ENCODE measurements at regions not wholly inside any gene's neighbourhood (a gene's known extent, or its start where the extent isn't known, plus 50 kb on each side); places are given as distances from the start of the nearest gene placed in this dataset.

GRCh38 chr2:62339413-62339812 lies 143.5 kb downstream of the B3GNT2 start:
- Histone ChIP-seq H3K9ac (ENCODE audit: low read length) (no peak overlapping the region), H3K9me2 (ENCODE audit: insufficient read depth) (no peaks in the 10 kb centered on the region), H3K4me1 (ENCODE audit: control insufficient read depth in 1 of 2, insufficient read depth in 2 of 2, low read length in 2 of 2) (peaks cover 0 to 9% of the 10 kb centered on the region in 2 experiments; a peak in 3 of 4 replicates), H3K4me3 (replicated peaks in 1 of 2; ENCODE audit: low read depth in 1 of 2, low read length in 2 of 2) (no peak overlapping the region), H3K79me2 (ENCODE audit: insufficient read depth, low read length) (no peaks in the 10 kb centered on the region), H3K27ac (ENCODE audit: low read depth, low read length) (no peak overlapping the region), H3K9me3 (ENCODE audit: control insufficient read depth in 1 of 2, insufficient read depth in 1 of 2, low read depth in 1 of 2, low read length in 2 of 2) (no peaks in the 10 kb centered on the region), H4K20me1 (ENCODE audit: insufficient read depth) (no peaks in the 10 kb centered on the region), H3K4me2 (ENCODE audit: low read length) (no peak overlapping the region), H2AFZ (ENCODE audit: low read depth, low read length, poor library complexity, severe bottlenecking) (no peak overlapping the region), H3K27me3 (ENCODE audit: insufficient read depth, low read length) (no peaks in the 10 kb centered on the region), H3K36me3 (ENCODE audit: control insufficient read depth in 1 of 2, insufficient read depth in 2 of 2, low read length in 2 of 2) (no peaks in the 10 kb centered on the region)
- POLR2A ChIA-PET = no interaction called here
- BruUV-seq (replicated peaks) = no TSS peak
- ATAC-seq = peak; percentile 66; the same call in 1 of the 2 replicates
- intact Hi-C loops (cut with micrococcal nuclease) = no loop called here
- TF ChIP-seq RAD21 (IDR thresholded peaks at IDR 0.05; ENCODE audit: low read depth) = peak; percentile 25; the same call in 1 of the 2 replicates
- 0 out of 6 replicates have a peak, but pooled peaks of 1 of the 3 experiments have one; percentile 5 for TF ChIP-seq CTCF (IDR thresholded peaks at IDR 0.05 in 2 of 3, conservative IDR thresholded peaks at IDR 0.05 in 1 of 3; ENCODE audit: borderline replicate concordance in 1 of 3, insufficient read depth in 1 of 3, low read depth in 2 of 3, low read length in 2 of 3)
- no peak for TF ChIP-seq MAX (IDR thresholded peaks at IDR 0.05)
- RAD21 ChIA-PET (ENCODE audit: low non-redundant PET in 1 of 2, low total read pairs in 2 of 2, uncharacterized antibody in 2 of 2, unreplicated experiment in 2 of 2) = no interaction called here
- DNase-seq (ENCODE audit: low read depth, low spot score) = no peak
- CTCF ChIA-PET = no interaction called here

- no peak overlapping the region for H3K27ac ChIP-seq (ENCODE audit: low read depth, low read length)
- H3K36me3 ChIP-seq (ENCODE audit: control insufficient read depth in 1 of 2, insufficient read depth in 2 of 2, low read length in 2 of 2) = no peaks in the 10 kb centered on the region
- ChIA-PET CTCF (no interaction called here), RAD21 (ENCODE audit: low non-redundant PET in 1 of 2, low total read pairs in 2 of 2, uncharacterized antibody in 2 of 2, unreplicated experiment in 2 of 2) (no interaction called here), POLR2A (no interaction called here)
- no peak overlapping the region for H3K4me2 ChIP-seq (ENCODE audit: low read length)
- H3K4me3 ChIP-seq (replicated peaks in 1 of 2; ENCODE audit: low read depth in 1 of 2, low read length in 2 of 2) = no peak overlapping the region
- H2AFZ ChIP-seq (ENCODE audit: low read depth, low read length, poor library complexity, severe bottlenecking) = no peak overlapping the region
- intact Hi-C loops (cut with micrococcal nuclease) = no loop called here
- H4K20me1 ChIP-seq (ENCODE audit: insufficient read depth) = no peaks in the 10 kb centered on the region
- no TSS peak for BruUV-seq (replicated peaks)
- DNase-seq (ENCODE audit: low read depth, low spot score) (no peak), ATAC-seq (no peak)
- no peak overlapping the region for H3K9ac ChIP-seq (ENCODE audit: low read length)
- H3K27me3 ChIP-seq (ENCODE audit: insufficient read depth, low read length) = no peaks in the 10 kb centered on the region
- H3K9me3 ChIP-seq (ENCODE audit: control insufficient read depth in 1 of 2, insufficient read depth in 1 of 2, low read depth in 1 of 2, low read length in 2 of 2) = no peaks in the 10 kb centered on the region
- H3K4me1 ChIP-seq (ENCODE audit: control insufficient read depth in 1 of 2, insufficient read depth in 2 of 2, low read length in 2 of 2) = peaks cover 0 to 9% of the 10 kb centered on the region in 2 experiments; a peak in 3 of 4 replicates
- H3K79me2 ChIP-seq (ENCODE audit: insufficient read depth, low read length) = no peaks in the 10 kb centered on the region
- H3K9me2 ChIP-seq (ENCODE audit: insufficient read depth) = no peaks in the 10 kb centered on the region
- no peak for TF ChIP-seq CBX3 (IDR thresholded peaks at IDR 0.05; ENCODE audit: low read depth)
- TF ChIP-seq EZH2phosphoT487 (IDR thresholded peaks at IDR 0.05; ENCODE audit: borderline replicate concordance) = no peak
- no peak for TF ChIP-seq EZH2 (IDR thresholded peaks at IDR 0.05)
- TF ChIP-seq ATF3 (IDR thresholded peaks at IDR 0.05) = no peak
- no peak for TF ChIP-seq POLR2A (IDR thresholded peaks at IDR 0.05; ENCODE audit: borderline replicate concordance, extremely low read depth, insufficient read depth, insufficient read length)
- TF ChIP-seq SP1 (IDR thresholded peaks at IDR 0.05; ENCODE audit: low read depth) = no peak
- no peak for TF ChIP-seq ZFX (IDR thresholded peaks at IDR 0.05)
- no peak for TF ChIP-seq REST (IDR thresholded peaks at IDR 0.05; ENCODE audit: low read depth)
- no peak for TF ChIP-seq YY1 (IDR thresholded peaks at IDR 0.05; ENCODE audit: extremely low read depth, insufficient replicate concordance, low read depth, low read length)
- no peak for TF ChIP-seq CEBPB (IDR thresholded peaks at IDR 0.05; ENCODE audit: low read depth)
Measured at GRCh38 chr2:62338111-62338510, 142.2 kb downstream of the B3GNT2 start.

All from HCT116 (cell line).